ENCODE measurements at regions not wholly inside any gene's neighbourhood (a gene's known extent, or its start where the extent isn't known, plus 50 kb on each side); places are given as distances from the start of the nearest gene placed in this dataset.
"Not testable (repeated sequence)": the region's sequence is repeated elsewhere in the genome, so short reads cannot be mapped to it uniquely, and the experiment has no call there.

GRCh38 chr2:226579519-226579918 is 220.1 kb downstream of the IRS1 start:
- DNase-seq (ENCODE audit: low spot score), result no peak

- no peak for DNase-seq (ENCODE audit: low spot score)
Measured at GRCh38 chr2:226578879-226579278, 220.7 kb downstream of the IRS1 start.

- no peak for DNase-seq (ENCODE audit: low spot score)
Measured at GRCh38 chr2:226578373-226578772, 221.2 kb downstream of the IRS1 start.

GRCh38 chr2:226575928-226576327 is 223.7 kb downstream of the IRS1 start:
- DNase-seq (ENCODE audit: low spot score), result no peak

GRCh38 chr2:226573158-226573557 is 226.5 kb downstream of the IRS1 start:
- DNase-seq (ENCODE audit: low spot score), result no peak

- DNase-seq (ENCODE audit: low spot score), result no peak
Measured at GRCh38 chr2:226564667-226565066, 235.0 kb downstream of the IRS1 start.

- DNase-seq (ENCODE audit: low spot score), result no peak
Measured at GRCh38 chr2:226561962-226562361, 237.7 kb downstream of the IRS1 start.

GRCh38 chr2:226560325-226560724 is 239.3 kb downstream of the IRS1 start:
- no peak for DNase-seq (ENCODE audit: low spot score)

GRCh38 chr2:226559536-226559935 is 240.1 kb downstream of the IRS1 start:
- no peak for DNase-seq (ENCODE audit: low spot score)

GRCh38 chr2:226558418-226558817 is 241.2 kb downstream of the IRS1 start:
- DNase-seq (ENCODE audit: low spot score), result no peak

GRCh38 chr2:226556050-226556449 is 243.6 kb downstream of the IRS1 start:
- no peak for DNase-seq (ENCODE audit: low spot score)

- DNase-seq (ENCODE audit: low spot score), result no peak
Measured at GRCh38 chr2:226554701-226555100, 244.9 kb downstream of the IRS1 start.

- DNase-seq (ENCODE audit: low spot score), result no peak
Measured at GRCh38 chr2:226553333-226553732, 246.3 kb downstream of the IRS1 start.

- DNase-seq (ENCODE audit: low spot score), result no peak
Measured at GRCh38 chr2:226552571-226553285, 246.9 kb downstream of the IRS1 start.

GRCh38 chr2:226551522-226552250 is 247.9 kb downstream of the IRS1 start:
- no peak for DNase-seq (ENCODE audit: low spot score)

- no peak for DNase-seq (ENCODE audit: low spot score)
Measured at GRCh38 chr2:226550801-226551200, 248.8 kb downstream of the IRS1 start.

- no peak for DNase-seq (ENCODE audit: low spot score)
Measured at GRCh38 chr2:226548732-226549131, 250.9 kb downstream of the IRS1 start.

GRCh38 chr2:226544596-226545210 is 254.9 kb downstream of the IRS1 start:
- DNase-seq (ENCODE audit: low spot score), result no peak

GRCh38 chr2:226540204-226540994 is 259.2 kb downstream of the IRS1 start:
- no peak for DNase-seq (ENCODE audit: low spot score)

- DNase-seq (ENCODE audit: low spot score), result no peak
Measured at GRCh38 chr2:226536410-226536809, 263.2 kb downstream of the IRS1 start.

- DNase-seq (ENCODE audit: low spot score), result not testable (repeated sequence)
Measured at GRCh38 chr2:226532976-226533375, 266.6 kb downstream of the IRS1 start.

All from H4 (cell line).